Posterior vena cava (tissue), 2 donors: ENCODE measurements at regions not wholly inside any gene's neighbourhood (a gene's known extent, or its start where the extent isn't known, plus 50 kb on each side); places are given as distances from the start of the nearest gene placed in this dataset.

ENCODE experiments used
- DNase-seq: peaks from one replicate; pipeline ENCODE4 v3.0.0-alpha.2; 2020; ENCODE audit warnings: low spot score
- intact Hi-C, 2 donors: fragments of 100-400 bp; cut with DNase I; formaldehyde crosslinking; loops; one replicate each; pipeline versions ENCODE4 v1.14.1 to v1.14.2; 2022 to 2023
- donor health status: DM: yes; HTN: yes; CAD: no.
- donor health status: DM: yes; HTN: yes; CAD: no.

- intact Hi-C loops, result no loop called here
These were observed 364.1 kb upstream of the TBL1XR1 start for GRCh38 chr3:177561365-177561764.

GRCh38 chr3:177561769-177562392, 364.6 kb upstream of the TBL1XR1 start:
- intact Hi-C loops, result no loop called here
- DNase-seq, result no peak

More at GRCh38 chr3:177561365-177561764, 364.1 kb upstream of the TBL1XR1 start:
- no peak for DNase-seq

DNA sequence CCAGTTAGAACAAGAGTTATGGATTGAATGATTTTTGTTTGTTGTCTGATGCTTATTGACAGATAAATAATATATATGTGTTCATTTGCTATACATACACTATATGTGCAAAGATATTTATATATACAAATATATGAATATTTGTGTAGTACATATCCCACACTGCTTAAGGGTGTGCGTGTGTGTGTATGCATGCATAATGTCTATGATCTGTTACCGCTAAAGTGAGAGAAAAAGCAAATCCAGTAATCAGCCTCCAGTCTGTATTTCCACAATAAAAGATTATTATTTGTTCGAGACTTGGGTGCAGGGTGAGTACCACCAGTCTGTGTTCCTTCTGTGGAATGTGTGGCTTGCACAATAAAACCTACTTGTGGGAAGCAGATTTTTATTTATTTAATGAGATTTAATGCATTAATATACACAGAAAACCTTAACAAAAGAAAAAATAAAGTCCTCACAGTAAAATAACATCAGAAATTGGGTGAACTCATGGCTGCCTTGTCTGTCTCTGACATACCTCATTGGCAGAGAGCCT, 366.0 kb upstream of the TBL1XR1 start:
- intact Hi-C loops, result no loop called here
- no peak for DNase-seq

- intact Hi-C loops, result no loop called here
- no peak for DNase-seq
These were observed 366.5 kb upstream of the TBL1XR1 start for GRCh38 chr3:177563792-177564191.

- DNase-seq, result no peak
- intact Hi-C loops, result no loop called here
These were observed 368.7 kb upstream of the TBL1XR1 start for GRCh38 chr3:177565981-177566380.

DNA sequence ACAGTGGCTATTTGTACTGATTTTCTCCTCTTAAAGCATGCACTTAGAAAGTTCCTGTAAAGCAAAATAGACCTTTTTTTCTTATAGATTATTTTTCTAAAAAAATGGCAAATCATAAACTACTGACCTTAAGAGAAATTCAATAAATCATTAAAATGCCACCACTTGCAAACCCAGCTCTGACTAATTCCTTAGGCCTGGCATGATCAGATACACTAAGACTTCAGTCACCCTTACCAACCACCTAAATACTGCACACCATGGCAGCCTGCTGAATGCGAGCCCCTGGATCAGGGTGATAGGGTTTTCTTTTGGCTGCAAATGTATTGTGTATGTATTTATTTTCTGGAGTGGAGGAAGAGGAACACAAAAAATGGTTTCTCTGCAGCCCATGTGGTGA, 370.6 kb upstream of the TBL1XR1 start:
- DNase-seq, result no peak
- intact Hi-C loops, result no loop called here

GRCh38 chr3:177569193-177569592, 371.9 kb upstream of the TBL1XR1 start:
- DNase-seq, result no peak
- intact Hi-C loops, result no loop called here

GRCh38 chr3:177569875-177570657, 372.8 kb upstream of the TBL1XR1 start:
- intact Hi-C loops, result no loop called here
- no peak for DNase-seq

GRCh38 chr3:177571271-177571943, 374.1 kb upstream of the TBL1XR1 start:
- intact Hi-C loops, result no loop called here

DNA sequence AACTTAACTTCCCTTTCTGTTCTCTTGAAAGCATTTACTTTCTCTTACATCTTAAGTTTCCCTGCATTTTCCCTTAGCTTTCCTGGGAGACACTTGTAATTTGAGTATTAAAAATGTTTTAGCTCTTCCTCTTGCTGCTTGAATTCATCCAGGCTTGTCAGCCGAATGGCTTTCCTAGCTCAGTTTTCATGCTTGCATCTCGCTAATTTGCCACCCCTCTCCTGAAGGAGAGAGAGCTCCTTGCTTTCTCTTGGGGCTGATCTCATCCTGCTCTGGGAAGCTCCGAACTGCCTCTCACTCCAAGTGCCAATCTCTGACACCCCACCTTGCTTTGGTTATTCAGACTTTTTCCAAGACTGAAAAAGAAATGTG, 374.6 kb upstream of the TBL1XR1 start:
- intact Hi-C loops, result no loop called here
- DNase-seq, result no peak

More at GRCh38 chr3:177571271-177571943, 374.1 kb upstream of the TBL1XR1 start:
- no peak for DNase-seq

GRCh38 chr3:177574222-177574856, 377.1 kb upstream of the TBL1XR1 start:
- no peak for DNase-seq
- intact Hi-C loops, result no loop called here

GRCh38 chr3:177576746-177577145, 379.5 kb upstream of the TBL1XR1 start:
- DNase-seq, result no peak
- intact Hi-C loops, result no loop called here

DNA sequence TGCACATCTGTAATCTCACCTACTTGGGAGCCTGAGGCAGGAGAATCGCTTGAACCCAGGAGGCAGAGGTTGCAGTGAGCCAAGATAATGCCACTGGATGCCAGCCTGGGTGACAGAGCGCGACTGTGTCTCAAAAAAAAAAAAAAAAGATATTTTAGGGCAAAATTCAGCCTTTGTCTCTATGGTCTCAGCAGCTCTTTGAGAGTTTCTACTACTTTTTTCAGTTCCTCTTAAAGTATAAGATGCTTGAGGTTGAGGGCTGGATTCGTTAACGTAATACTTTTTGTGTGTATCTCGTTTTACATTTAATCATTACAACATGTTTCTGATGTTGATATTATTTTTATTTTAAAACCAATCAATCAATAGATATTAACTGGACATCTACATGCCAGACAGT, 381.2 kb upstream of the TBL1XR1 start:
- intact Hi-C loops, result no loop called here

DNA sequence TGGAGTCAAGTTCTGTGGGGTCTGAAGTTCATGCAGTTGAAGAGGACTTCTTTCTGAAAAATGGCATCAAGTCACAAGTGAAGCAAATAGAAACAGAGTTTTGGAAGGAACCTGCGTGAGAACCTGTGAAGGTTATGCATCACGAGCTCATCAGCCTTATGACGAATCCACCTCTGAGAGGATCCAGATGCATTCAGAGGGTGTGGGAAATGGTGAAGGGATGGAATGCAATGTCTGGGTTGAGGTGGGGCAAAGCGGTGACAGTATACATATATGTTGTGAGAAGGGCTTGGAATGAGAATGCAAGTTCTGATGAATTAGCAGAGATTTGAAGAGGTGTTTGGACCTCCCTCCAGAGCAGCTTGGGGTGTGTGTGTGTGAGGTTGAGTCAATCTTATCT, 382.1 kb upstream of the TBL1XR1 start:
- intact Hi-C loops, result no loop called here
- DNase-seq, result no peak

More for the DNA sequence above, 381.2 kb upstream of the TBL1XR1 start:
- no peak for DNase-seq

GRCh38 chr3:177580437-177580836, 383.2 kb upstream of the TBL1XR1 start:
- intact Hi-C loops, result no loop called here
- DNase-seq, result no peak

DNA sequence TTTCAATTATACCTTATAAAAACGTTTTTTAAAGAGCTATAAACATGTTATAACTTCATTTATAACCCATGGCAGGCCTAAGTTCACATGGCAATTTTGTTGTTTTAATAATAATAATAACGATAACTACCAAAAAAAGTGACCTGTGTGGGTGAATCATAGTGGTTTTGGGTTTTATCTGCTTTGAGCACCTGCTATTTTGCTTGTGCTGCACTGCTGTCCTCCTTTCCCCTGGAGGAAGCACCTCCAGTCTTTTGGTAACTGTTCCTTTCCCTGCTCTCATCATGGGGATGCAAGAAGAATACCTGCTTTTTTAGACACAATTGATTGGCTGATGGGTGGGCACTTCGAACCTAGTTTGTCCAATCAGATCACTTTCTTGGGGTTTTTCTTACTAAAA, 388.0 kb upstream of the TBL1XR1 start:
- no peak for DNase-seq

GRCh38 chr3:177589041-177589650, 391.9 kb upstream of the TBL1XR1 start:
- intact Hi-C loops, result no loop called here
- DNase-seq, result no peak

More for the DNA sequence above, 388.0 kb upstream of the TBL1XR1 start:
- intact Hi-C loops, result no loop called here

GRCh38 chr3:177589911-177590381, 392.7 kb upstream of the TBL1XR1 start:
- no peak for DNase-seq
- intact Hi-C loops, result no loop called here

GRCh38 chr3:177590826-177591225, 393.5 kb upstream of the TBL1XR1 start:
- intact Hi-C loops, result no loop called here
- no peak for DNase-seq
